Type B pancreatic cell (in vitro differentiated cells): ENCODE measurements at regions not wholly inside any gene's neighbourhood (a gene's known extent, or its start where the extent isn't known, plus 50 kb on each side); places are given as distances from the start of the nearest gene placed in this dataset.

Source experiments
- DNase-seq: peaks from one replicate; pipeline ENCODE4 v3.0.0; 2021; ENCODE audit warnings: mixed read lengths; ENCODE audit not compliant: unreplicated experiment; ENCODE audit errors: extremely low spot score
- H3K27ac Mint-ChIP-seq: 2 replicates; pipeline ENCODE4 v1.8.0; 2021; ENCODE audit warnings: mild to moderate bottlenecking, mixed read lengths
- H3K27me3 Mint-ChIP-seq: 2 replicates; pipeline ENCODE4 v1.8.0; 2021; ENCODE audit warnings: mixed read lengths
- H3K36me3 Mint-ChIP-seq: 2 replicates; pipeline ENCODE4 v1.8.0; 2021; ENCODE audit warnings: mixed read lengths
- H3K4me1 Mint-ChIP-seq: one replicate; pipeline ENCODE4 v1.8.0; 2021; ENCODE audit warnings: mixed read lengths; ENCODE audit not compliant: unreplicated experiment
- H3K4me3 Mint-ChIP-seq: 2 replicates; pipeline ENCODE4 v1.8.0; 2021; ENCODE audit warnings: mild to moderate bottlenecking, mixed read lengths
- H3K9me3 Mint-ChIP-seq: 2 replicates; pipeline ENCODE4 v1.8.0; 2021; ENCODE audit warnings: mixed read lengths
- TF ChIP-seq, protein P1 (sequence below): fragments of 200-600 bp; sonication (generic); conservative IDR thresholded peaks from 2 replicates; pipeline ENCODE4 v1.5.0; 2021; ENCODE audit warnings: antibody characterized with exemption, mild to moderate bottlenecking

DNA sequence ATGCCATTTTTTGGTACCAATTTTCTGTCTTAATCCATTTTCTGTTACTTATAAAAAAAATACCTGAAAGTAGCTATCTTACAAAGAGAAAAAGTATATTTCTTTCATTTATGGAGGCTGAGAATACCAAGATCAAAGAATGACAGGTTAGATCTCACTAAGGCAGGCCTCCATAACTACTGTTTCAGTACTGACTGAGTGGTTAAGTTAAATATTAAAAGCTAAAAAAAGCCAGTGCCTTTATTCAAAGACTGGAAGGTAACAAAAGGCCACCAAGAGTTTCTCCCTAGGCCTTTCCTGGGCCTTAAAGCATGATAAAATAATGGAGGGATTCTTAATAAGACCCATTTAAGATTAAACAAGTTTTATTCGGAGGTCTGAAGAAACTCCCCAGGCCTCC, 687.7 kb upstream of the ADGRL4 start:
- DNase-seq, result no peak
- Mint-ChIP-seq H3K36me3 (no peaks in the 10 kb centered on the region), H3K4me3 (no peak overlapping the region), H3K9me3 (peaks cover 18% of the 10 kb centered on the region), H3K27ac (no peak overlapping the region), H3K27me3 (no peaks in the 10 kb centered on the region), H3K4me1 (peaks cover 13% of the 10 kb centered on the region)
- TF ChIP-seq, protein P1, sequence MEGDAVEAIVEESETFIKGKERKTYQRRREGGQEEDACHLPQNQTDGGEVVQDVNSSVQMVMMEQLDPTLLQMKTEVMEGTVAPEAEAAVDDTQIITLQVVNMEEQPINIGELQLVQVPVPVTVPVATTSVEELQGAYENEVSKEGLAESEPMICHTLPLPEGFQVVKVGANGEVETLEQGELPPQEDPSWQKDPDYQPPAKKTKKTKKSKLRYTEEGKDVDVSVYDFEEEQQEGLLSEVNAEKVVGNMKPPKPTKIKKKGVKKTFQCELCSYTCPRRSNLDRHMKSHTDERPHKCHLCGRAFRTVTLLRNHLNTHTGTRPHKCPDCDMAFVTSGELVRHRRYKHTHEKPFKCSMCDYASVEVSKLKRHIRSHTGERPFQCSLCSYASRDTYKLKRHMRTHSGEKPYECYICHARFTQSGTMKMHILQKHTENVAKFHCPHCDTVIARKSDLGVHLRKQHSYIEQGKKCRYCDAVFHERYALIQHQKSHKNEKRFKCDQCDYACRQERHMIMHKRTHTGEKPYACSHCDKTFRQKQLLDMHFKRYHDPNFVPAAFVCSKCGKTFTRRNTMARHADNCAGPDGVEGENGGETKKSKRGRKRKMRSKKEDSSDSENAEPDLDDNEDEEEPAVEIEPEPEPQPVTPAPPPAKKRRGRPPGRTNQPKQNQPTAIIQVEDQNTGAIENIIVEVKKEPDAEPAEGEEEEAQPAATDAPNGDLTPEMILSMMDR, result no peak

DNA sequence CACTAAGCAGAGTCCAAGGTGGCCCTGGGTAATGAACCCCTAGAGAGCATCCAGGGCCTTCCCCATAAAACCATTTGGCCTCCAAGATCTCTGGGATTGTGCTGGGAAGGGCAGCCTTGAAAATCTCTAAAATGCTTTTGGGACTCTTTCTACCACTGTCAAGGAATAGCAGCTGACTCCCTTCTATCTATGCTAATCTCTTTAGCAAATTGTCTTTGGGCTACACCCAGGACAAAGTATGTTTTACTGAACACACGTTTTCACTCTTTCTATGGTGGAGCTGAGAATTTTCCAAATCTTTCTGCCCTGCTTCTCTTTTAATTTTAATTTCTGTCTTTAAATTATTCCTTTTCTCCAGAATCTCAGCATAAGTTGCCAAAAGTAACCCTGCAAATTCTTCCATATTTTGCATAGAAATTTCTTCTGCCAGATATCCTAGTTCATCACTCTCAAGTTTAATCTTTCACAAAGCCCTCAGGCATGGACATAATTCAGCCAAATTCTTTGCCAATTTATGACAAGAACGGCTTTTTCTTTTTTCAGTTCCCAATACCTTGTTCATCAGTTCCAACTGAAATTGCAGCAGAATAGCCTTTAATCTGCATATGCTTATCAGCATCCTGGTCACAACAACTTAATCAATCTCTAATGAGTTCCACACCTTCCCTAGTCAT, 687.0 kb upstream of the ADGRL4 start:
- peaks cover 14% of the 10 kb centered on the region for H3K9me3 Mint-ChIP-seq
- DNase-seq, result no peak
- H3K4me3 Mint-ChIP-seq, result no peak overlapping the region
- TF ChIP-seq, protein P1, result no peak
- no peaks in the 10 kb centered on the region for H3K36me3 Mint-ChIP-seq
- H3K27me3 Mint-ChIP-seq, result no peaks in the 10 kb centered on the region
- H3K4me1 Mint-ChIP-seq, result peaks cover 13% of the 10 kb centered on the region
- no peak overlapping the region for H3K27ac Mint-ChIP-seq

DNA sequence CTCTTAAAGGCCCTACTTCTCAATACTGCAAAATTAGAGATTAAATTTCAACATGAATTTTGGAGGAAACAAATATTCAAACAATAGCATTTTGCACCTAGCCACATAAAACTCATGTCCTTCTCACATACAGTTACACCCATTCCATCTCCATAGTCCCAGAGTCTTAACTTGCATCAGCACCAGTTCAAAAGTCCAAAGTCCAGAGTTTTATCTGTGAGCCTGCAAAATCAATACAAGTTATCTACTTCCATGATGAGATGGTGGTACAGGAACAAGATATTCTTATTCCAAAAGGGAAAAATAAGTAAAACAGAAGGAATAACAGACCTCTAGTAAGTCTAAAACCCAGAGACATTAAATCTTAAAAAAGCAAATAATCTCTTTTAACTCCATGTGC, 686.0 kb upstream of the ADGRL4 start:
- Mint-ChIP-seq H3K4me3 (no peak overlapping the region), H3K27me3 (no peaks in the 10 kb centered on the region), H3K36me3 (no peaks in the 10 kb centered on the region)

DNA sequence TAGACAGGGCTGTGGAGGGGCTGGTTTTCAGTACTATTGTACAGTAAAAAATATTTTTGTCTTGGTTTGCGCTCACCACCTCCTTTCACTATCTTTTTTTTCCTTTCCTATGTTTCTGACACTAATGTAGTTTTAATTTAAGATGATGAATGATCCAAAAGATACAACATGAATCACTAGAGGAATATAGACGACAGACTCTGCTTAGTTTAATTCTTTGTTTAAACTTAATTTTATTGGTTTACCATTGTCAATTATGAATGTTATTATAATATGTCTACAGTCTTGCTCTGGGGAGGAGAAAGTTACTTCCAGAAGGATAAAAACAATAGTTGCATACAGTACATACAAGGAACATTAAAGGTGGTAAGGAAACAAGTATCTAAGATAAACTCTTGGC, 682.4 kb upstream of the ADGRL4 start:
- Mint-ChIP-seq H3K36me3 (no peaks in the 10 kb centered on the region), H3K9me3 (no peaks in the 10 kb centered on the region), H3K27ac (no peak overlapping the region), H3K4me1 (peaks cover 4% of the 10 kb centered on the region), H3K27me3 (no peaks in the 10 kb centered on the region), H3K4me3 (no peak overlapping the region)
- DNase-seq, result no peak
- TF ChIP-seq, protein P1, result no peak

More for the DNA sequence above, 686.0 kb upstream of the ADGRL4 start:
- no peak for DNase-seq
- TF ChIP-seq, protein P1, result no peak
- H3K4me1 Mint-ChIP-seq, result peaks cover 13% of the 10 kb centered on the region
- H3K27ac Mint-ChIP-seq, result no peak overlapping the region
- peaks cover 4% of the 10 kb centered on the region for H3K9me3 Mint-ChIP-seq

DNA sequence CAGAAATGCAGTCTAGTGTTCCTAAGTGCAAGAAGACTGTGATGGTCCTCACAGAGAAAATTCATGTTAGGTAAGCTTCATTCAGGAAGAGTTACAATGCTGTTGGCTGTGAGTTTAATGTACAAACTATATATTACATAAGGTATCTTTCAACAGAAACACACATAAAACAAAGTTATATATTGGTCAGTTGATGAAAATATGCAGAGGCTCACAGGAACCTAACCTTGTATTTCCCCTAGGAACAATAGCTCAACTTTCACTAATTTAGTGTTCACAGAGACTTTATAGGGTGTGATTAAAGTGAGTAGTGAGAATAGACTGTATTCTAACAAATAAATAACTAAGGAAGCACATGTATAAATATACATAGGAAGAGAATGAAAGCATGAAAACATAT, 676.9 kb upstream of the ADGRL4 start:
- no peak for DNase-seq
- peaks cover 5% of the 10 kb centered on the region for H3K9me3 Mint-ChIP-seq
- H3K27ac Mint-ChIP-seq, result no peak overlapping the region
- no peaks in the 10 kb centered on the region for H3K4me1 Mint-ChIP-seq
- H3K36me3 Mint-ChIP-seq, result no peaks in the 10 kb centered on the region
- TF ChIP-seq, protein P1, result no peak
- no peak overlapping the region for H3K4me3 Mint-ChIP-seq
- no peaks in the 10 kb centered on the region for H3K27me3 Mint-ChIP-seq
